GM19025 (cell line): ENCODE measurements at regions not wholly inside any gene's neighbourhood (a gene's known extent, or its start where the extent isn't known, plus 50 kb on each side); places are given as distances from the start of the nearest gene placed in this dataset.
"Not testable (repeated sequence)": the region's sequence is repeated elsewhere in the genome, so short reads cannot be mapped to it uniquely, and the experiment has no call there.

Experiments used
- ATAC-seq: cut with Tn5 transposase; IDR thresholded peaks from one replicate; pipeline ENCODE4 v1.9.1; 2021; ENCODE audit warnings: mild to moderate bottlenecking, low read depth, moderate library complexity; ENCODE audit not compliant: unreplicated experiment

DNA sequence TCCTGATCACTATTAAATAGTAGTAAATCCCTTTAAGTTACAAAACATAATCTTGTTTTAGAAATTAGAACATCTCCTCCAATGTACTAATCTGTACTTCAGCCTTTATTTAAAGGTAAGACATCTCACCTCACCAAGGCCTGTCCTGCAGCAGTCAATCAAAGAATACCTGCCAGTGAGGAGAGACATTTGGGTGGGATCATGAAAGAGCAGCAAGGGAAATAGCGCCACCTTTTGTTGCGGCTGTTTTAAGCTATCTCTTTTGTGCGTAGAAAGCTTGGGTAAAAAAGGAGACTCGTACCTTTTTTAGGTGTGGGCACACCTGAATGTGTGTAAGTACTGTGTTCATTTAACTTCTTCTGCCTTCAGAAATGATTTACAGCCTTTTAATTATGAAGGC lies 117.8 kb upstream of the TMTC1 start:
- no peak for ATAC-seq

- ATAC-seq = no peak
Measured at GRCh38 chr12:29899212-29899931, 115.6 kb upstream of the TMTC1 start.

DNA sequence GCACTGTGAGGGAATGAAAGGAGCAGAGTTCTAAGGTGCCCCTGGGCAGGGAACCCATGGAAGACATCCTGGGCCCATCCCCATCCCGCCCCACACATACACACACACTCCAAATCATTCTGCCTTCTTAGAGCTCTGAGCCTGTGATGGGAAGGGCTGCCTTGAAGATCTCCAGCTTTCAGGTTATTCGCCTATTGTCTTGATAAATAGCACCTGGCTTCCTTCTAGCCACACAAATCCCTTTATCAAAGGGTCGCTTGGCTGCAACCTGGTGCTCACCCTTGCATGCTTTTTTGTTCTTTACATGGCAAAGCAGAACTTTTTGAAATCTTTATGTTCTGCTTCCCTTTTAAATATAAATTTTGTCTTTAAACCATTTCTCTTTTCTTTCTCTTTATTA lies 112.2 kb upstream of the TMTC1 start:
- ATAC-seq = no peak

GRCh38 chr12:29893002-29893401 lies 109.3 kb upstream of the TMTC1 start:
- ATAC-seq = no peak

GRCh38 chr12:29891792-29892191 lies 108.0 kb upstream of the TMTC1 start:
- ATAC-seq = no peak

DNA sequence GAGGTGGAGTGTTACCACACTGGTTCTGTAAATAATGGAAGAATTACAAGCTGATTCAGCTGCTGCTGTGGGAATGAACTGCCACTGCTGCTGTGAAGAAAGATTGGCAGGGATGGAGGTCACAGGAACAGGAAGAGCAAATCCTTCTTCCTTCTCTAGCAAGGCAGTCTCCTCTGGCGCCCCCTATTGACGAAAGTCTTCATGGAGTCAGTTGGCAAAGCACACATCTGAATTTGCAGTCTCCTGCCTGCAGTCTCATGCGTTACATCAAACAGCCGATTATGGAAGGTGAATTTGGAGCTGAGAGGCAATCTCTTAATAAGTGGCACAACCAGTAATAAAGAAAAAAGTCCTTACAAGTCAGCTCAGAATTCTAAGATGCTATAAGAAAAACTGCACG lies 106.0 kb upstream of the TMTC1 start:
- ATAC-seq = no peak

DNA sequence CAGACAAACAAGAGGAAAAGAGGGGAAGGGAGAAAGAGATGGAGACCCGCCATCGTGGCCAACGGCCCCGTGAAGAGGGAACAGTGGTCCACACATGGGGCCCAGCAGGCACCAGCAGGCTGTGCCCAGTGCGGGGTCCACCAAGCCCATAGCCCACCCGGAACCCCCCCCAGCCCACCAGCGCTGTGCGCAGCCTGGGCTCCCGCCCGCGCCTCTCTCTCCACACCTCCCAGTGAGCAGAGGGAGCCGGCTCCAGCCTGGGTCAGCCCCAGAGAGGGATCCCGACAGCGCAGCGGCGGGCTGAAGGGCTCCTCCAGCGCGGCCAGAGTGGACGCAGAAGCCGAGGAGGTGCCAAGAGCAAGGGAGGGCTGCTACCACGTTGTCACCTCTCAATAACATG lies 105.0 kb upstream of the TMTC1 start:
- no peak for ATAC-seq

GRCh38 chr12:29884957-29885356 lies 101.2 kb upstream of the TMTC1 start:
- not testable (repeated sequence) for ATAC-seq

GRCh38 chr12:29883941-29884554 lies 100.3 kb upstream of the TMTC1 start:
- no peak for ATAC-seq

DNA sequence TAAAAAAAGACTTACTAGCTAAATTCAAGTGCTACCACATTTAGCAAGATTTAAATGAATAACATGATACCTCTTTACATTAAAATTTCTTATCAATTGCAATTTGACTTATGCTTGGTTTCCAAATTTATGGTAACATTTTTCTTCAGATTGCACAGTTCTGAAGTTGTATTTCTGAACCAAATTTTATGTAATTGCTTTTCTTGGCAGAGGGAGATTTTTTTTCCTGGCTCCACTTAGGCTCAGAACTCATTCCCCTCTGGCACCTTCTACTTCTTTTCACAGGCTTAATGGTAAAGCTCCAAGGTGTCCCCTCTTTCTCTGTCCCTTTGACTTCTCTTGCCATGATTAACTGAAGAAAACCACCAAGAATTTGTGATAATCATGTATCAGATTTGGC lies 99.8 kb upstream of the TMTC1 start:
- no peak for ATAC-seq

GRCh38 chr12:29882846-29883245 lies 99.1 kb upstream of the TMTC1 start:
- no peak for ATAC-seq

- ATAC-seq = no peak
Measured at GRCh38 chr12:29880987-29881386, 97.2 kb upstream of the TMTC1 start.

DNA sequence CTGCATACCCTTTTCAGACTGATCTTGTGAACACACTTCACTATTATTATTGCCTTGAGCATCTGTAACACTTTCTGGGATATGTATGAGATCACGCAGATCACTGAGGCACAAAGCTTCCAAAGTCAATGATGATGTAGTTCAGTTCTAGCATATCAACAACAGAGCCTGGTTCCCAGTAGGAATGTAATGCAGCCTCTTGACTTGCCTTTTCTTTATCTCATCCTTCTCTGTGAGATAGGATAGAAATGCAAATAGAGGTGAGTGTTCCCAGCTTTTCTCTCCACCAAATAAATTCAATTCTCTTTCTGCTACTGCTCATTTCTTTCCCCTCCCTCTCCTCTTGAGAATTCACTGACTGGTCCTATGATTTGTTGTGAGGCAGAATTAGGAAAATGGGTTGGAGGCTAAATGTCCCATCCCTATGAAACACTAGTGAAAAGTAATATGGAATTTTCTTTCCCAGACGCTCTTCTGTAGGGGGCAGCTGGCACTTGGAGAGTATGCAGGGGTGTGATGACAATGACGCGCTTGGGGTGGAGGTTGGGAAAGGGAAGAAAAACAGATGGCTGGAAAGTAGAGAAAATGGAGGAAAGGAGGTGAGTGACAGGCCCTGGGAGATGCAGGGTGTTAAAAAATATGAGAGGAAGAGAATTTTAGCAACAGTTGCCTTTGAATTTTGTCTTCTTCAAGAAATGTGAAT lies 96.0 kb upstream of the TMTC1 start:
- no peak for ATAC-seq

DNA sequence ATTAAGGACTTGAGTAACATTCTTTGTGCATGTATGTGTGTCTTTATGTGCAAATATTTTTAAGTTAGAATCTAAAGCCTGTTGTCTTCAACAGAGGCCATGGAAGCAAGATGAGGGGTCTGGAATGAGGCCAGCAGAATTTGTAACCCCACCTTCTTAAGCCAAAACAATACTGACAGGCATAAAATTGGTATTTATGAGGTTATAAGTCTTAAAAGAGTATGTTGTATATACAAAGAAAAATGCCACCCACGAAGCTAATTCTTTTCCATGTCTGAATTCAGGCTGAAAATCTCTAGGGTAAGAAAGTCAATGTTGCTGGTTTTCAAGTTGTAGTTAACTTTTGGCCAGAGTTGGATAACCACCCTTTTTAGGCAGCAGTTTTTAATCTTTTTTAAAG lies 86.2 kb upstream of the TMTC1 start:
- ATAC-seq = no peak

DNA sequence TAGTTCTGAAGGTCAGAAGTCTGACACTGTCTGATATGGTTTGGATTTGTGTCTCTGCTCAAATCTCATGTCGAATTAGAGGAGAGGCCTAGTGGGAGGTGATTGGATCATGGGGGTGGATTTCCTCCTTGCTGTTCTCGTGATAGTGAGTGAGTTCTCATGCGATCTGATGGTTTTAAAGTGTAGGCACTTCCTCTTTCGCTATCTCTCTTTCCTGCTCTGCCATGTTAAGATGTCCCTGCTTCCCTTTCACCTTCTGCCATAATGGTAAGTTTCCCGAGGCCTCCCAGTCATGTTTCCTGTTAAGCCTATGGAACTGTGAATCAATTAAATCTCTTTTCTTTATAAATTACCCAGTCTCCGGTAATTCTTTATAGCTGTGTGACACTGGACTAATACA lies 84.1 kb upstream of the TMTC1 start:
- ATAC-seq = no peak

DNA sequence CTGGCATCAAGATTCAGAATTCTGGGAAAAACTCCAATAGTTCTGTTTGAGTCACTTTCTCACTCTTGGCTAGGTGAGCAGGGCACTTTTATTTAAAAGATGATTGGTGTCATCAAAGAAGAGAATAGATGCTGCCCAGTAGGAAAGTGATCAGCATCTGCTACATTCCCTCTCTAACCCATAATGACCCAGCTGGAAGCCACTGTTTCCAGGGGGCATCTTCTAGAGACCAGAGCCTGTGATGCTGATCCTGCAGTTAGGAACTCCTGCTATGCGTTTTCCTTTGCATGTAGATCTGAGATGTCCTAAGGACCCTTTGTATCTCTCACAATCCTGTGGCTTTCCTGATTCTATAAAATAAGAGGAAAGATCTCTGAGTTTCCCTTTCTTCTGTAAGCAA lies 79.9 kb upstream of the TMTC1 start:
- no peak for ATAC-seq

GRCh38 chr12:29858270-29858786 lies 74.6 kb upstream of the TMTC1 start:
- ATAC-seq = no peak

DNA sequence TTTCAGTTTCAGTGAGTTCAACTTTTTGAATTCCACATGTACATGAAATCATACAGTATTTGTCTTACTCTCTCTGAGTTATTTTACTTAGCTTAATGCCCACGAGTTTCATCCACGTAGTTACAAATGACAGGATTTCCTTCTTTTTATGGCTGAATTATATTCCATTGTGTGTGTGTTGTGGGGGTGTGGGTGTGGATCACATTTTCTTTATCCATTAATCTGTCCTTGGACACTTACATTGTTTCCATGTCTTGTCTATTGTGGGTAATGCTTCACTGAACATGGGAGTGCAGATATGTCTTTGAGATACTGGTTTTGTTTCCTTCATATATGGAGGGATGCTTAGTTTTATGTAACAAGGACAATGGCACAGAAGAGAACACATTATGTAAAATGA lies 63.5 kb upstream of the TMTC1 start:
- no peak for ATAC-seq

GRCh38 chr12:29844667-29845066 lies 60.9 kb upstream of the TMTC1 start:
- no peak for ATAC-seq

GRCh38 chr12:29843036-29843435 lies 59.3 kb upstream of the TMTC1 start:
- no peak for ATAC-seq

DNA sequence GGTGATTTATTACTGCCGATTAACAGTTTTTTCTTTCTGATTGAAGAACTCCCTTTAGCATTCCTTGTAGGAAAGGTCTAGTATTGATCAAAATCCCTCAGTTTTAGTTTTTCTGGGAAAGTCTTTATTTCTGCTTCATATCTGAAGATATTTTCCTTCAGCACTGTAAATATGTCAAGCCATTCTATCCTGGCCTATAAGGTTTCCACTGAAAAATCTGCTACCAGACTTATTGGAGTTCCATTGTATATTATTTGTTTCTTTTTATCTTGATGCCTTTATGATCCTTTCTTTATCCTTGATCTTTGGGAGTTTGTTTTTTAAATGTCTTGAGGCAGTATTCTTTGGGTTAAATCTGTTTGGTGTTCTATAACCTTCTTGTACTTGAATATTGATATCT lies 55.0 kb upstream of the TMTC1 start:
- ATAC-seq = no peak
